GM12873 (cell line): ENCODE measurements at regions not wholly inside any gene's neighbourhood (a gene's known extent, or its start where the extent isn't known, plus 50 kb on each side); places are given as distances from the start of the nearest gene placed in this dataset.

Source experiments
- CTCF ChIP-seq: IDR thresholded peaks from 2 replicates; pipeline ENCODE4 v1.5.1; 2012; ENCODE audit warnings: low read depth, mild to moderate bottlenecking, moderate library complexity, low read length, control low read depth; ENCODE audit not compliant: insufficient read depth; ENCODE audit errors: missing control alignments

- TF ChIP-seq CTCF: no peak
These were observed 1676.4 kb downstream of the PCDH7 start for GRCh38 chr4:32396507-32397070.

- no peak for TF ChIP-seq CTCF
These were observed 1680.7 kb downstream of the PCDH7 start for GRCh38 chr4:32400870-32401269.

GRCh38 chr4:32417113-32417704 lies 1697.0 kb downstream of the PCDH7 start:
- no peak for TF ChIP-seq CTCF

GRCh38 chr4:32423267-32423666 lies 1703.1 kb downstream of the PCDH7 start:
- TF ChIP-seq CTCF: no peak

- no peak for TF ChIP-seq CTCF
These were observed 1705.1 kb downstream of the PCDH7 start for GRCh38 chr4:32425243-32425642.

GRCh38 chr4:32427566-32427965 lies 1707.4 kb downstream of the PCDH7 start:
- TF ChIP-seq CTCF: no peak

GRCh38 chr4:32429151-32429550 lies 1709.0 kb downstream of the PCDH7 start:
- TF ChIP-seq CTCF: no peak
